ENCODE measurements at regions not wholly inside any gene's neighbourhood (a gene's known extent, or its start where the extent isn't known, plus 50 kb on each side); places are given as distances from the start of the nearest gene placed in this dataset.

- no peak for TF ChIP-seq CTCF (IDR thresholded peaks at IDR 0.05; ENCODE audit: insufficient read depth, low read depth, low read length)
- H3K4me3 ChIP-seq (ENCODE audit: low read depth, low read length) = no peak overlapping the region
- DNase-seq (ENCODE audit: low read depth) = peak; percentile 16
These were observed 94.0 kb upstream of the KCND3 start for GRCh38 chr1:112083487-112083886.

- no peak for TF ChIP-seq CTCF (IDR thresholded peaks at IDR 0.05; ENCODE audit: insufficient read depth, low read depth, low read length)
- no peak overlapping the region for H3K4me3 ChIP-seq (ENCODE audit: low read depth, low read length)
These were observed 103.3 kb upstream of the KCND3 start for GRCh38 chr1:112092656-112093371.

GRCh38 chr1:112093372-112093694 is 103.9 kb upstream of the KCND3 start:
- no peak for TF ChIP-seq CTCF (IDR thresholded peaks at IDR 0.05; ENCODE audit: insufficient read depth, low read depth, low read length)
- no peak for DNase-seq (ENCODE audit: low read depth)

More at GRCh38 chr1:112092656-112093371, 103.3 kb upstream of the KCND3 start:
- no peak for DNase-seq (ENCODE audit: low read depth)

GRCh38 chr1:112099979-112100378 is 110.5 kb upstream of the KCND3 start:
- no peak overlapping the region for H3K4me3 ChIP-seq (ENCODE audit: low read depth, low read length)
- no peak for DNase-seq (ENCODE audit: low read depth)
- TF ChIP-seq CTCF (IDR thresholded peaks at IDR 0.05; ENCODE audit: insufficient read depth, low read depth, low read length) = no peak

More at GRCh38 chr1:112093372-112093694, 103.9 kb upstream of the KCND3 start:
- no peak overlapping the region for H3K4me3 ChIP-seq (ENCODE audit: low read depth, low read length)

GRCh38 chr1:112105557-112105956 is 116.1 kb upstream of the KCND3 start:
- no peak overlapping the region for H3K4me3 ChIP-seq (ENCODE audit: low read depth, low read length)
- no peak for DNase-seq (ENCODE audit: low read depth)
- no peak for TF ChIP-seq CTCF (IDR thresholded peaks at IDR 0.05; ENCODE audit: insufficient read depth, low read depth, low read length)

- no peak for DNase-seq (ENCODE audit: low read depth)
- no peak for TF ChIP-seq CTCF (IDR thresholded peaks at IDR 0.05; ENCODE audit: insufficient read depth, low read depth, low read length)
- no peak overlapping the region for H3K4me3 ChIP-seq (ENCODE audit: low read depth, low read length)
These were observed 120.6 kb upstream of the KCND3 start for GRCh38 chr1:112110031-112110430.

GRCh38 chr1:112111734-112112133 is 122.3 kb upstream of the KCND3 start:
- TF ChIP-seq CTCF (IDR thresholded peaks at IDR 0.05; ENCODE audit: insufficient read depth, low read depth, low read length) = no peak
- DNase-seq (ENCODE audit: low read depth) = no peak
- H3K4me3 ChIP-seq (ENCODE audit: low read depth, low read length) = no peak overlapping the region

All from fibroblast of villous mesenchyme (primary cell).